Fibroblast of upper back skin (primary cell): ENCODE measurements at regions not wholly inside any gene's neighbourhood (a gene's known extent, or its start where the extent isn't known, plus 50 kb on each side); places are given as distances from the start of the nearest gene placed in this dataset.

Experiments
- DNase-seq: peaks from one replicate; pipeline ENCODE4 v3.0.0-alpha.2; 2013

DNA sequence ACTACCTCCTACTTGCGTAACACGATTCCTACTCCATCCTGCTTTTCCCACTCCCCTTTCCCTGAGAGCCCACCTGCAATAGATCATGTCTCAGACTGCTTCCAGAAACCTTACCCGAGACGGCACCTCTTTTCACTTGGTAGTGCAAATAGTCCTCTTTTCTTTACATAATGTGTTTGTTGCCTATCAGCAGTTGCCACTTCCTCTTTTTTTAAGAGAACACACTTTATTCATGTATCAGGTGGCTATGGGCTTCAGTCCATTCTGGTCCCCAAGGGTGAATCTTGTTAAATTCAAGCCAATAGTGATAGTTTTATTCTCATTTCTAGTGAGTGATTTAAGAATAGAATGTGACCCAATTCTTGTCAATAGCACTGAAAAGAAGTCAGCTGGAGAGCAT, 57.7 kb upstream of the FERMT1 start:
- DNase-seq, result no peak

DNA sequence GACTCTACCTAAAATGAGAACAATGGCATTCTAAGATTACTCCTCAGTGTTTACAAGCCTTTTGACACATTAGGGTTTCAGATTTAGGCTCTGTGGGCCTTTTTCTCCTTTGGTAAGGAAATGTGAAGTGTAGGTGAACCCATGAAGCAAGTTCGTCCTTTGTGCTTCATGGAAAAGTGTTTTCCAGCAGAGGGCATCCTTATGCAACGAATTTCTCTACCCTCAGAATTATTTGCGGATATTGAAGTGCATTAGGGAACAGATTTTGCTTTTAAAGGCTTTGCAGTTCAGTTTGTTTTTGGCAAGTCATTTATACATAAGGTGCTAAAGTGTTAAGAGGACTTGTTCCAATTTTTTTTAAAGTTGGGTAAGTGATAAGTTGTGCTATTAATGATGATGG, 55.7 kb upstream of the FERMT1 start:
- DNase-seq, result peak; percentile 30

DNA sequence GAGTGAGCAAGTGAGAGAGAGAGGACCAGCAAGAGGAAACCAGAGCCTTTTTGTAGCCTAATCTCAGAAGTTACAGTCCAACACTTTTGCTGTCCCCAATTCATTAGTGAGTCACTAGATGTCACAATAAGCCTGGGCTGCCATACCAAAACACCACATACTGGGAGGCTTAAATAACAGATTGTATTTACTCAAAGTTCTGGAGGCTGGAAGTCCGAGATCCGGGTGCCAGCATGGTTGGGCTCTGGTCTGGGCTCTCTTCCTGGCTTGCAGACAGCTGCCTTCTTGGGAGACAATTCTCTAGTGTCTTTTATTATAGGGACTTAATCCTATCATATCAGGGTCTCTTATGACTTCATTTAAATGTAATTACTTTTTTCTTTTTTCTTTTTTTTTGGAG, 50.7 kb upstream of the FERMT1 start:
- DNase-seq, result no peak
